PC-3 (cell line): ENCODE measurements at regions not wholly inside any gene's neighbourhood (a gene's known extent, or its start where the extent isn't known, plus 50 kb on each side); places are given as distances from the start of the nearest gene placed in this dataset.
"Not testable (repeated sequence)": the region's sequence is repeated elsewhere in the genome, so short reads cannot be mapped to it uniquely, and the experiment has no call there.

Experiments used
- EZH2 ChIP-seq: fragments of 300-600 bp; sonication (generic); IDR thresholded peaks from one replicate; pipeline ENCODE4 v1.6.1; 2017; ENCODE audit warnings: antibody characterized with exemption, mild to moderate bottlenecking, low read length; ENCODE audit not compliant: unreplicated experiment
- EZH2phosphoT487 ChIP-seq: fragments of 300-600 bp; sonication (generic); IDR thresholded peaks from 2 replicates; pipeline ENCODE4 v1.6.1; 2018; ENCODE audit warnings: mild to moderate bottlenecking, antibody characterized with exemption, low read length, borderline replicate concordance
- TF ChIP-seq, protein P1 (sequence below): fragments of 300-600 bp; sonication (generic); conservative IDR thresholded peaks from 2 replicates; pipeline ENCODE4 v1.5.1; 2017; ENCODE audit warnings: antibody characterized with exemption, low read depth, mild to moderate bottlenecking, low read length

DNA sequence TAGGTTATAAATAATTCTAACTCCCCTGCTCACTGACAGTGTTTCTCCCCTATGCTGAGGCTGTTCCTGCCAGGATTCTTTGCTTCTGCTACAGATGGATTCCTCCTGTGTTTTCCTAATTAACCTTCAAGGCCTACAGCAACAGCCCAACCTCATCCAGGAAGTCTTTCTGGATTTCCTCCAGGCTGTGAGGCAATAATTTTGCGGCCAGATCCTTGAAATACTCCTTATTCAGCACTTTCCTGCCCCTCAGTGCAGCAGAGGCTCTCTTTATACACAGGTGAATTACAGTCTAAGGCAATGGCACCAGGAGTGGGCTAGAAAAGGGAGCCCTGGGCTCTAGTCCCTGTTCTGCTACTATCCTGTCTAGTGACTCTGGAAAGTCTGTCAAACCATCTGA is 102.1 kb upstream of the PRSS12 start:
- TF ChIP-seq, protein P1, sequence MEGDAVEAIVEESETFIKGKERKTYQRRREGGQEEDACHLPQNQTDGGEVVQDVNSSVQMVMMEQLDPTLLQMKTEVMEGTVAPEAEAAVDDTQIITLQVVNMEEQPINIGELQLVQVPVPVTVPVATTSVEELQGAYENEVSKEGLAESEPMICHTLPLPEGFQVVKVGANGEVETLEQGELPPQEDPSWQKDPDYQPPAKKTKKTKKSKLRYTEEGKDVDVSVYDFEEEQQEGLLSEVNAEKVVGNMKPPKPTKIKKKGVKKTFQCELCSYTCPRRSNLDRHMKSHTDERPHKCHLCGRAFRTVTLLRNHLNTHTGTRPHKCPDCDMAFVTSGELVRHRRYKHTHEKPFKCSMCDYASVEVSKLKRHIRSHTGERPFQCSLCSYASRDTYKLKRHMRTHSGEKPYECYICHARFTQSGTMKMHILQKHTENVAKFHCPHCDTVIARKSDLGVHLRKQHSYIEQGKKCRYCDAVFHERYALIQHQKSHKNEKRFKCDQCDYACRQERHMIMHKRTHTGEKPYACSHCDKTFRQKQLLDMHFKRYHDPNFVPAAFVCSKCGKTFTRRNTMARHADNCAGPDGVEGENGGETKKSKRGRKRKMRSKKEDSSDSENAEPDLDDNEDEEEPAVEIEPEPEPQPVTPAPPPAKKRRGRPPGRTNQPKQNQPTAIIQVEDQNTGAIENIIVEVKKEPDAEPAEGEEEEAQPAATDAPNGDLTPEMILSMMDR, result not testable (repeated sequence)
- not testable (repeated sequence) for TF ChIP-seq EZH2, EZH2phosphoT487
